ENCODE measurements at regions not wholly inside any gene's neighbourhood (a gene's known extent, or its start where the extent isn't known, plus 50 kb on each side); places are given as distances from the start of the nearest gene placed in this dataset.
"Not testable (repeated sequence)": the region's sequence is repeated elsewhere in the genome, so short reads cannot be mapped to it uniquely, and the experiment has no call there.

DNA sequence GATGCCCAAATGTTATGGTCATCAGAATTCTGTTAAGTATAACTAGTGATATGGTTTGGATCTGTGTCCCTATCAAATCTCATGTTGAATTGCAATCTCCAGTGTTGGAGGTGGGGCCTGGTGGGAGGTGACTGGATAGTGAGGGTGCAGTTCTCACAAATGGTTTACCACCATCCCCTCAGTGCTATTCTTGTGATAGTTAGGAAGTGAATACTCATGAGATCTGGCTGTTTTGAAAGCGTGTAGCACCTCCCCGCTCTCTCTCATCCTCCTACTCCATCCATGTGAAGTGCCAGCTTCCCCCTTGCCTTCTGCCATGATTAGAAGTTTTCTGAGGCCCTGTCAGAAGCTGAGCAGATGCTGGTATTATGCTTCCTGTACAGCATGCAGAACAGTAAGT, 359.5 kb downstream of the TMEM167A start:
- no peak overlapping the region for H3K4me3 Mint-ChIP-seq

GRCh38 chr5:82714732-82715131, 362.5 kb downstream of the TMEM167A start:
- H3K4me3 Mint-ChIP-seq; H3K36me3 Mint-ChIP-seq; H3K27me3 ChIP-seq (ENCODE audit: insufficient read depth, low read length, poor library complexity, severe bottlenecking); CTCF ChIA-PET; H3K4me1 ChIP-seq (ENCODE audit: insufficient read depth, low read length); H3K4me3 ChIP-seq (ENCODE audit: low read length); H3K27me3 Mint-ChIP-seq; H3K9me3 Mint-ChIP-seq; POLR2A ChIA-PET; H3K4me1 Mint-ChIP-seq; H3K36me3 ChIP-seq (ENCODE audit: insufficient read depth, low read length); H3K27ac Mint-ChIP-seq; H3K27ac ChIP-seq (ENCODE audit: low read depth, low read length); H3K9me3 ChIP-seq (ENCODE audit: low read length); DNase-seq: not testable (repeated sequence)

More for the DNA sequence above, 359.5 kb downstream of the TMEM167A start:
- Histone ChIP-seq H3K4me3 (ENCODE audit: low read length) (no peak overlapping the region), H3K9me3 (ENCODE audit: low read length) (no peaks in the 10 kb centered on the region), H3K36me3 (ENCODE audit: insufficient read depth, low read length) (no peaks in the 10 kb centered on the region), H3K27ac (ENCODE audit: low read depth, low read length) (no peak overlapping the region), H3K4me1 (ENCODE audit: insufficient read depth, low read length) (no peaks in the 10 kb centered on the region), H3K27me3 (ENCODE audit: insufficient read depth, low read length, poor library complexity, severe bottlenecking) (no peaks in the 10 kb centered on the region)
- DNase-seq = no peak
- Mint-ChIP-seq H3K27me3 (peaks cover 0 to 3% of the 10 kb centered on the region in 2 donors), H3K36me3 (no peaks in the 10 kb centered on the region), H3K4me1 (no peaks in the 10 kb centered on the region), H3K27ac (no peak overlapping the region), H3K9me3 (peaks cover 0 to 4% (median 0%) of the 10 kb centered on the region in 5 donors)
- POLR2A ChIA-PET = no interaction called here
- CTCF ChIA-PET = no interaction called here

- Mint-ChIP-seq H3K4me1 (no peaks in the 10 kb centered on the region), H3K36me3 (no peaks in the 10 kb centered on the region), H3K9me3 (peaks cover 0 to 4% (median 0%) of the 10 kb centered on the region in 5 donors), H3K4me3 (no peak overlapping the region), H3K27me3 (peaks cover 3% of the 10 kb centered on the region in 2 donors), H3K27ac (no peak overlapping the region)
- Histone ChIP-seq H3K27me3 (ENCODE audit: insufficient read depth, low read length, poor library complexity, severe bottlenecking) (no peaks in the 10 kb centered on the region), H3K36me3 (ENCODE audit: insufficient read depth, low read length) (no peaks in the 10 kb centered on the region), H3K4me1 (ENCODE audit: insufficient read depth, low read length) (no peaks in the 10 kb centered on the region), H3K27ac (ENCODE audit: low read depth, low read length) (no peak overlapping the region), H3K9me3 (ENCODE audit: low read length) (no peaks in the 10 kb centered on the region), H3K4me3 (ENCODE audit: low read length) (no peak overlapping the region)
- ChIA-PET POLR2A (no interaction called here), CTCF (no interaction called here)
- DNase-seq = no peak
Measured at GRCh38 chr5:82713811-82714210, 363.4 kb downstream of the TMEM167A start.

DNA sequence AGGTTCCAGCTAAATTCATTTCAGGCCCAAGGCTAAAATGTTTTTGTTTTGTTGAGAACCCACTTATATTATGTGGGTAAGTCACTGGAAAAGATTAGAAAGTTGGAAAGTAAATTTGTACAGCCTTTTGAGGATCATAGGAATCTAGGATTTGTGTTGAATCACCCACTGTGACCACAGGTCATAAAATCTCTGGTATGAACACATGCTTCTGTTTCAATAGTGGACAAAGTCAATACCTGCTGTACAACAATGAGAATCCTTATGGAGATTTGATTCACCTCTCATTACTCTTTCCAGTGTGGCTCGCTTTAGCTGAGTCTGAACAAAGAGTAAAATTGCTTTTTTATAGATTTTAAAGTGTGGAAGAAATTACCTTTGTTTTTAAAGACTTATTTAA, 369.5 kb downstream of the TMEM167A start:
- ChIA-PET CTCF (no interaction called here), POLR2A (no interaction called here)
- no peaks in the 10 kb centered on the region for H3K4me1 ChIP-seq (ENCODE audit: insufficient read depth, low read length)
- no peaks in the 10 kb centered on the region for H3K9me3 ChIP-seq (ENCODE audit: low read length)
- Mint-ChIP-seq H3K36me3 (no peaks in the 10 kb centered on the region), H3K9me3 (no peaks in the 10 kb centered on the region), H3K4me1 (no peaks in the 10 kb centered on the region), H3K27ac (no peak overlapping the region), H3K4me3 (no peak overlapping the region), H3K27me3 (peaks cover 0 to 3% of the 10 kb centered on the region in 2 donors)
- DNase-seq = no peak
- no peaks in the 10 kb centered on the region for H3K27me3 ChIP-seq (ENCODE audit: insufficient read depth, low read length, poor library complexity, severe bottlenecking)
- no peak overlapping the region for H3K4me3 ChIP-seq (ENCODE audit: low read length)
- H3K27ac ChIP-seq (ENCODE audit: low read depth, low read length) = no peak overlapping the region
- H3K36me3 ChIP-seq (ENCODE audit: insufficient read depth, low read length) = no peaks in the 10 kb centered on the region

- H3K9me3 Mint-ChIP-seq = no peaks in the 10 kb centered on the region
- no peak overlapping the region for H3K27ac Mint-ChIP-seq
- ChIA-PET CTCF (no interaction called here), POLR2A (no interaction called here)
- no peaks in the 10 kb centered on the region for H3K4me1 ChIP-seq (ENCODE audit: insufficient read depth, low read length)
- H3K27me3 Mint-ChIP-seq = peaks cover 2 to 3% of the 10 kb centered on the region in 2 donors
- no peaks in the 10 kb centered on the region for H3K27me3 ChIP-seq (ENCODE audit: insufficient read depth, low read length, poor library complexity, severe bottlenecking)
- no peak overlapping the region for H3K27ac ChIP-seq (ENCODE audit: low read depth, low read length)
- no peaks in the 10 kb centered on the region for H3K36me3 ChIP-seq (ENCODE audit: insufficient read depth, low read length)
- DNase-seq = no peak
- no peaks in the 10 kb centered on the region for H3K4me1 Mint-ChIP-seq
- H3K4me3 ChIP-seq (ENCODE audit: low read length) = no peak overlapping the region
- H3K36me3 Mint-ChIP-seq = no peaks in the 10 kb centered on the region
- H3K9me3 ChIP-seq (ENCODE audit: low read length) = no peaks in the 10 kb centered on the region
- no peak overlapping the region for H3K4me3 Mint-ChIP-seq
Measured at GRCh38 chr5:82704381-82704780, 372.8 kb downstream of the TMEM167A start.

DNA sequence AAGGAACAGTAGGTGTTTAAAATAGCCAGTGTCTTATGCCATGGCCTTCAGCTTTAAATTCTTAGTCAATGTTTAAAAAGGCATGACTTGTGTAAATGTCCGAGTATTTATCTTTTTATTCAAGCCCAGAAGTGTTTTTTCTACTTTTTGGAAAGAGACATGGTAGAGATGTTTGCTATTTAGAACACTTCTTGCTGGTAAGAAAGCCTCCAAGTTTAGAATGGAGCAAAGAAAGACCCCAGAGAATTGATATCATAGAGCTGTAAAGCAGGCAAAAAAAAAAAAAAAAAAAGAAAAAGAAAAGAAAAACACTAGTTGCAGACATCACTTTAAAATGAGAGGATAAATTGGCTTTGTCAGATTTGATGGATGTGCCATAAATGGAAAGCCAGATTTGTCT, 375.1 kb downstream of the TMEM167A start:
- ChIA-PET POLR2A (no interaction called here), CTCF (no interaction called here)
- DNase-seq = no peak
- H3K4me1 ChIP-seq (ENCODE audit: insufficient read depth, low read length) = no peaks in the 10 kb centered on the region
- Mint-ChIP-seq H3K27me3 (peaks cover 0 to 2% of the 10 kb centered on the region in 2 donors), H3K4me1 (no peaks in the 10 kb centered on the region), H3K27ac (no peak overlapping the region), H3K36me3 (no peaks in the 10 kb centered on the region), H3K9me3 (no peaks in the 10 kb centered on the region), H3K4me3 (no peak overlapping the region)
- H3K36me3 ChIP-seq (ENCODE audit: insufficient read depth, low read length) = no peaks in the 10 kb centered on the region
- no peaks in the 10 kb centered on the region for H3K9me3 ChIP-seq (ENCODE audit: low read length)
- no peak overlapping the region for H3K27ac ChIP-seq (ENCODE audit: low read depth, low read length)
- H3K4me3 ChIP-seq (ENCODE audit: low read length) = no peak overlapping the region
- H3K27me3 ChIP-seq (ENCODE audit: insufficient read depth, low read length, poor library complexity, severe bottlenecking) = no peaks in the 10 kb centered on the region

- H3K36me3 Mint-ChIP-seq = no peaks in the 10 kb centered on the region
- no peak for DNase-seq
- H3K4me3 Mint-ChIP-seq = no peak overlapping the region
- no peaks in the 10 kb centered on the region for H3K9me3 ChIP-seq (ENCODE audit: low read length)
- no peaks in the 10 kb centered on the region for H3K36me3 ChIP-seq (ENCODE audit: insufficient read depth, low read length)
- H3K4me1 ChIP-seq (ENCODE audit: insufficient read depth, low read length) = no peaks in the 10 kb centered on the region
- ChIA-PET POLR2A (no interaction called here), CTCF (no interaction called here)
- peaks cover 0 to 2% of the 10 kb centered on the region in 2 donors for H3K27me3 Mint-ChIP-seq
- no peak overlapping the region for H3K27ac ChIP-seq (ENCODE audit: low read depth, low read length)
- H3K9me3 Mint-ChIP-seq = no peaks in the 10 kb centered on the region
- H3K4me1 Mint-ChIP-seq = no peaks in the 10 kb centered on the region
- H3K27ac Mint-ChIP-seq = no peak overlapping the region
- H3K4me3 ChIP-seq (ENCODE audit: low read length) = no peak overlapping the region
- no peaks in the 10 kb centered on the region for H3K27me3 ChIP-seq (ENCODE audit: insufficient read depth, low read length, poor library complexity, severe bottlenecking)
Measured at GRCh38 chr5:82699737-82700136, 377.5 kb downstream of the TMEM167A start.

DNA sequence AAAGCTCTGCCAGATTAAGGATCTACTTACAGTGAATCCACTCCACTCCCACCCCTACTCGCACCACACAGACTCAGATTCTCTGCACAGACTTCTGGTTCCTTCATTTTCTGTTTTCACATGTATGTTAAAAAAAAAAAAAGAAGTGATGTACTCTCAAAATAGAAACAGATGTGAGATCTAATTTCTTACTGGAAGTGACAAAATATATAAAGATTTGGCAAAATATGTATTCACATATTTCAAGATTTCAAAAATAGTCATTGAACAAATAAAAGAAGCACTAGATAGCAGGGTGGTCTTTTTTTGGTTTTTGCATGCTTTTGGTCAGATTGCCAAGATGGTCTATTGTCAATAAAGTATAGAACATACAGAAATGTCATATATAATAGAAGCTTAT, 379.2 kb downstream of the TMEM167A start:
- no peak overlapping the region for H3K27ac ChIP-seq (ENCODE audit: low read depth, low read length)
- Mint-ChIP-seq H3K9me3 (no peaks in the 10 kb centered on the region), H3K4me3 (no peak overlapping the region), H3K27ac (no peak overlapping the region), H3K36me3 (no peaks in the 10 kb centered on the region), H3K4me1 (no peaks in the 10 kb centered on the region), H3K27me3 (peaks cover 0 to 2% of the 10 kb centered on the region in 2 donors)
- CTCF ChIA-PET = no interaction called here
- no peaks in the 10 kb centered on the region for H3K9me3 ChIP-seq (ENCODE audit: low read length)
- H3K27me3 ChIP-seq (ENCODE audit: insufficient read depth, low read length, poor library complexity, severe bottlenecking) = no peaks in the 10 kb centered on the region
- no peaks in the 10 kb centered on the region for H3K4me1 ChIP-seq (ENCODE audit: insufficient read depth, low read length)
- POLR2A ChIA-PET = no interaction called here
- DNase-seq = no peak
- no peak overlapping the region for H3K4me3 ChIP-seq (ENCODE audit: low read length)
- no peaks in the 10 kb centered on the region for H3K36me3 ChIP-seq (ENCODE audit: insufficient read depth, low read length)

DNA sequence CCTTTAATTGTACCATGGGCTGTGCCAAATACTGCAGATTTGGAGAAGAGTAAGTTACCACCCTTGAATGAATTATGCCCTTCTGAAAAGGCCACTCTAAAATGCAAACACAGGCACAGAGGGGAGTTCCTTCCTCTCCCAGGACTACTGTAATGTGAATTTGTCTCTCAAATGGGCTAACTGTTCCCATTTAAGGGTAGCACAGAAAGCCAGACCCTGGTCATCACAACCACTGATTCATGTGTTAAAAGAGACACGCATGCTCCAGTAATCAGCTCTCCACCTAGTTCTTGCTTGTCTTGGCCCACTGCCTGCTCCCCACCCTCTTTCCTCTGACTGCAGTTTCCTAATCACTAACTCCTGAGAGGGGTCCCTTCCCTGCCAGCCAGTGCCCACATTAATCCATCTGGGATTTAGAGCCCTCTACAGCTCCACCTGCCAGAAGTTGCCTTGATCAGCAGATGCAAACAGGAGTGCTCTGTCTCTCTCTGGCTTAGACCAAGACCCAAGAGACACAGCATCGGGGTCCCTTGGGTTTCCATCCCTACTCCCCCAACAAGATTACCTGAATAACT, 382.4 kb downstream of the TMEM167A start:
- no peak for DNase-seq
- Mint-ChIP-seq H3K27me3 (no peaks in the 10 kb centered on the region), H3K9me3 (no peaks in the 10 kb centered on the region), H3K4me1 (no peaks in the 10 kb centered on the region), H3K36me3 (no peaks in the 10 kb centered on the region), H3K4me3 (no peak overlapping the region), H3K27ac (no peak overlapping the region)
- no peak overlapping the region for H3K27ac ChIP-seq (ENCODE audit: low read depth, low read length)
- H3K9me3 ChIP-seq (ENCODE audit: low read length) = no peaks in the 10 kb centered on the region
- H3K4me1 ChIP-seq (ENCODE audit: insufficient read depth, low read length) = no peaks in the 10 kb centered on the region
- H3K4me3 ChIP-seq (ENCODE audit: low read length) = no peak overlapping the region
- H3K27me3 ChIP-seq (ENCODE audit: insufficient read depth, low read length, poor library complexity, severe bottlenecking) = no peaks in the 10 kb centered on the region
- ChIA-PET POLR2A (no interaction called here), CTCF (no interaction called here)
- no peaks in the 10 kb centered on the region for H3K36me3 ChIP-seq (ENCODE audit: insufficient read depth, low read length)

Data from CD8-positive, alpha-beta memory T cell (primary cell).